Stimulated activated CD8-positive, alpha-beta memory T cell treated with anti-CD3 and anti-CD28 coated beads, Interleukin-7, amount 100 ng/mL, for 24 hours (primary cell): ENCODE measurements at regions not wholly inside any gene's neighbourhood (a gene's known extent, or its start where the extent isn't known, plus 50 kb on each side); places are given as distances from the start of the nearest gene placed in this dataset.

Experiments
- DNase-seq: peaks from one replicate; pipeline ENCODE4 v3.0.0-alpha.2; 2020; ENCODE audit warnings: low read depth

DNA sequence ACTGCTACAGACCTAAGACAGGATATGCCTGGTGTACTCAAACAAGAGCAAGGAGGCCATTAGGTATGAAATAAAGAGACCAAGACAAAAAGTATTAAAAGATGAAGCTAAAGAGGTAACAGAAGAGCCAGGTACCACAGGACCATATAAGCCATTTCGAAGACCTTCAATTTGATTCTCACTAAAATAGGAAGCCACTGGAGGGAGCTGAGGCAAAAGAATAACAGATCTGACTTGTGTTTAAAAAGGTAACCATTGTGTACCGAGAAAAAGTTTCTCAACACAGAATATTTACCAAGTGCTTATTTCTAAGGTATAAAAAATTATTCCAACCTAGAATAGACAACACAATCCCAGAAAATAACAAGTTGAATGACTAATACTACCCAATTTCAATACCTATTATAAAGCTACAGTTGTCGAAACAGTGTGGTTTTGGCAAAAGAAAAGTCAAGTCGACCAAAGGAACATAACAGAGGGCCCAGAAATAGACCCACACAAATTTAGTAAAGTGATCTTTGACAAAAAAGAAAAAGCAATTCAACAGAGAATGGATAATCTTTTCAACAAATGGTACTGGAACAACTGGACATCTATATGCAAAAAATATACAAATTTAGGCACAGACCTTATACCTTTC is 125.3 kb upstream of the DST start:
- DNase-seq = no peak

DNA sequence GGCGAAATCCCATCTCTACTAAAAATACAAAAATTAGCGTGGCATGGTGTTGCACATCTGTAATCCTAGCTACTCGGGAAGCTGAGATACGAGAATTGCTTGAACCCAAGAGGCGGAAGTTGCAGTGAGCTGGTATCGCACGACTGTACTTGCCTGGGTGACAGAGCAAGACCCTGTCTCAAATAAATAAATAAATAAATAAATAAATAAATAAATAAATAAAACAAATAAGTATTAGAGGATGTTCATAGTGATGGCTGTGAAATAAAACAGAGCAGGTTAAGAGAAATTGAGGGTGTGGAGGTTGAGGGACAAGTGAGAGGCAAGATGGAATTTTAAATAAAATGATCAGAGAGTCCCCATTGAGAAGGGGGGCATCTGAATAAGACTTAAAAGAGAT is 124.7 kb upstream of the DST start:
- DNase-seq = no peak

DNA sequence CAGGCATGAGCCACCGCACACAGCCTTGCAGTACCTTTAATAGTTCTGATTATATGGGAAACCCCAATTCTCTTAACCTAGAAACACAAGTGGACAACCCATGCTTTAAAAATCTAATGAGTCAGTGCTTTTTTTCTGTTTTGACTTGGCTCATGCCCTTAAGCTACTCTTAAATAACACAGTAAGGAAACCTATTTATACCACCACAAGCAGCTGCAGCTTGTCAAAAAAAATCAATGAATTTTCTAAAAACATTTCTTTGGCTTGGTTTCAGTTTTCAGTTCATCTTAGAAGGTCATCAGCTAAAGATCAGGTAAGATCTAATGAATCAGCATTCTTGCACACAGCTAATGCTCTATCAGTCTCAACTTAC is 124.1 kb upstream of the DST start:
- DNase-seq = no peak

DNA sequence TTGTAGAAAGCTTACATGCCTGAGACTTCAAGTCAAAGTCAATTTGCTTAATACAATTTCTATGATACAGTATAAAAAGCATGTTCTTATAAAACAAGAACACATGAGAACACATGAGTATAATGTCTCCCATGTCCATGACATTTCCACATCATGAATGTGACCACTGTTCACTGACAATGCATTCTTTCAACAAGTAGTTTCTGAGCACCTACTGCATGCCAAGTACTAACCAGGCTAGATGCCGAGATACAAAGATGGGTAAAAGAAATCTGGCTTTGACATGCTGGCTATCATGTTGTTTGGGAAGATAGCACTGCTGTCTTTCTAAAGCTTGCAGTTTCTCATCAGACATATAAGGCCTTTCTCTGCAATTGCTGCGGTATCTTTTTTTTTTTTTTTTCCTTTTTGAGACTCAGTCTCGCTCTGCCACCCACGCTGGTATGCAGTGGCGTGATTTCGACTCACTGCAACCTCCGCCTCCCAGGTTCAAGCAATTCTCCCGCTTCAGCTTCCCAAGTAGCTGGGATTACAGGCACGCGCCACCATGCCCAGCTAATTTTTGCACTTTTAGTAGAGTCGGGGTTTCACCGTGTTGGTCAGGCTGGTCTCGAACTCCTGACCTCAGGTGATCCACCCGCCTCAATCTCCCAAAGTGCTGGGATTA is 123.6 kb upstream of the DST start:
- no peak for DNase-seq

DNA sequence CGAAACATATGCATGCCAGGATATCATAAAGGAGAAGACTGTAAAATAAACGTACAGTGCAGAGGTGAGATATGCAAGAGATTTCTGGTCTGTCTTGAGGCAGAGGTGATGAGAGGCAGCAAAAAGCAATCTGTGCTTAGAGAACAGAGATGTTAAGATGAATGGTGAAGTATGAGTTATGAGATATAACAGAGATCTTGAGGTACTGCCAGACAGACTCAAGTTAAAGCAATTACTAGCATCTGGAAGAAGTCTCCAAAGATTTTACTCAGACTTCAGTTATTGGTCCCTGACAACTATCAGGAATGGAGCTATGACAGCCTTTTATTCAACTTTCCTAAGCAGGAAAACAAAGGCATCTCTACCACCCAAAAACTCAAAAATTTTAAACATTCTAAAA is 122.8 kb upstream of the DST start:
- no peak for DNase-seq

DNA sequence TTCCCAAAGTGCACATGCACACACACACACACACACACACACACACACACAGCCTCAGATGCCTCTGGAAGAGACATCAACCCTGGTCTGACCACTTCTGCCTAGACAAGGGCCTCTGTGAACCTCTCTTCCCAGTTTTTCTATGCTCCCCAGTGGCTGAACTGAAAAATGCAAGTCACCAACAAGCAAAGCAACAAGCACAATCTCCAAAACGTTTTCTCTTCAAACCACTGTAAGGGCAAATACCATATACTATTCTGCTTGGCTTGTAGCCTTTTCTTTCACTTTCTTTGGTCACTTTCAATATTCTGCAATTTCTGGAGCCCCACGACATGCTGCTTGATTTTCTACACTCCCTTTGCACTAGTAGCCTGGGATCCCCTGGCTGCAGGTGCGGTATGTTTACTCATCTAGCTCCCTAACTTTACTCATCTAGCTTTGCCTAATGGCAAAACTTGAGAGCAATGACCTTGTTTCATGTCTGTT is 121.4 kb upstream of the DST start:
- no peak for DNase-seq

DNA sequence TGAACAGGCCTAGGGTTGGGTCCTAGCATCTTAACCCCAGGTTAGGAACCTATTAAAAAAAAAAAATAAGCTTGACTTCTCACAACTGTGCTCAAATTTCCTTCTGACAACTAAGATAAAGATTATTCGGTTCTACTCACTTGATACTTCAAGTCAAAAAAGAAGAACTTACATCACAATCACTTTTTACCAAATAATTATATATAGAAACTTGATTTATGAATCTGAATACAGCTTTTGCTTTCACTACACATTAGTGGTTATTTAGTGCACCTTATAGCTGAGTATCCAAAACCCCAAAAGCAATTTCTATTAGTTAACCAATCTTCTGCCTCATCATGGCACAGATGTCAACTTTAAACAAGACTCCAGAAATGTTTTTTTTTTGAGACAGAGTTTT is 119.0 kb upstream of the DST start:
- no peak for DNase-seq

DNA sequence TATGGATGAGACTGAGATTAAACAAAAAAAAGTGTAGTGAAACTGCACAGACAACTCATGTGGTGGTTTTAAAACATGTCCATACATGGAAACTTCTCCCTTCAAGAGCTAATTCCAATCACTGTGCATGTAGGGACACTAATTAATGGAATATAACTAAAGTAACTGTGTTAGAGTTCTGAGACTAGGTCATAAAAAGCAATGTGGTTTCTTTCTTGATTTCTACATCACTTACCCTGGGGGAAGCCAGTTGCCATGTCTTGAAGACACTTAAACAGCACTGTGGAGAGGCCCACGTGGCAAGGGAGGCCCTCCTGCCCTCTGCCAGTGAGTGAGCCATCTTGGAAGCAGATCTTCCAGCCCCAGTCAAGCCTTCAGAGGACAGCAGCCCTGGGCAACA is 118.2 kb upstream of the DST start:
- DNase-seq = no peak

DNA sequence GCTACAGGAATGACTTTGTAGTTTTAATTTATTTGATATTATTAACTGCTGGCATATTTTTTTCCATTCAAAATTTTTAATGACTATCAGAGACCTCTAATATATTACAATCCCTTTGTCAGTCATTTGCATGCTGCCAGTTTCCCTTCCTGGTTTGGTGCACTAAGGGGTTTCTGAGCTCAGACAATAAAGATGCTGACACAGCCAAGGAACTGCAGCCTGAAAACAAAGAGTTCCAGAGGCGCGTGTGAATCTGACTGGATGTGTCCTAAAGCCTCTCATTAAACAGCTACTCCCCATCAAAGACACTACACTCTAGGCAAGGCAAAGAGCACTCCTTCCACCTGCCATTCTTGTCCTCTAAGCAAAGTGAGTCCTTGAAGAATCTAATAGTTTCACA is 116.8 kb upstream of the DST start:
- DNase-seq = no peak

DNA sequence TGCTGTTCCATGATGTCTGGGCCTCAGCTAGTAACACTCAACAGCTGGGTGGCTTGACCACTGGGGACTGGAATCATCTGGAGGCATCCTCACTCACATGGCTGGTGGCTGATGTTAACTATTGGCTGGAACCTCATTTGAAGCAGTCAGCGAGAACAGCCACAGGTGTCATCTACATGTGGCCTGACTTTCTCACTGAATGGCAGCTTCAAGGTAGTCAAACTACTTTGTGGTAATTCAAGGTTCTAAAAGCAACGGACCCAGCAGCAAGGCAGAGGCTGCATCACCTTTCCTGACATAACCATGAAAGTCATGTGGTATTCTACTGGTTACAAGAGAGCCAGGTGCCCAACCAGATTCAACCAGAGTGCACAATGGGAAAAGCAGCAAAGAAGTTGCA is 115.9 kb upstream of the DST start:
- no peak for DNase-seq

DNA sequence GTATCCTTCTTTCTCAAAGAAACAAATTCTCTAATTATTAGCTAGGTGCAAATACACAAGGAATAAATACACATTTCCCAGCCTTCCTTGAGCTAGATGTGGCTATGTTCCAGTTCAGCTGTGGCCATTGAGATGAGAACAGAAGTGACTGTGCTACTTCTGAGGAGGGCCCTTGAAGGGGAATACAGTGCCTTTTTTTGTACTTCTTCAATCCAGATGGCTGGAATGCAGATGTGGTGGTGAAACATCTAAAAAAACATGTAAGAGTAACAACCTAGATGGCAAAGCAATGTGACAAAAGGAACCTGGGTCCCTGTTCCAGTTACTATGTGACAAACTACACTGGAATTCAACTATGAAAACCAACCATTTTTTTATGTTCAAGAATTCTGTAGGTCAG is 115.4 kb upstream of the DST start:
- no peak for DNase-seq

DNA sequence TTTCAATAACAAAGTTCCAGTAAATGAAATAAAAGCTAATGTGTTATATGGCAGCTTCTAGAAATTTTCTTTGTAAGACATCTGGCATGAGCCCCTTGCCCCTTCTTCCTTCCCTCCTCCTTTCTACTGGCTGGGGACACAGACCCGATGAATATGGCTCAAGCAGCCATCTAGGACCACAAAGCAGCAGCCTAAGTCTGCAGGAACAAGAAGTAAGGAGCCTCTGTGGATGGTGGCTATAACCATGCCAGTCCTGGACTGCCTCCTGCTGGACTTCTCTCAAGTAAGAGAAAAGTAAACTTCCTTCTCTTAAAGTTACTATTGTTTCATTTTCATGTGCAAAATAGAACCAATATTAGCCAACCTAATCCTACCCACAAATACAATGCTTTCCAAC is 114.9 kb upstream of the DST start:
- no peak for DNase-seq

DNA sequence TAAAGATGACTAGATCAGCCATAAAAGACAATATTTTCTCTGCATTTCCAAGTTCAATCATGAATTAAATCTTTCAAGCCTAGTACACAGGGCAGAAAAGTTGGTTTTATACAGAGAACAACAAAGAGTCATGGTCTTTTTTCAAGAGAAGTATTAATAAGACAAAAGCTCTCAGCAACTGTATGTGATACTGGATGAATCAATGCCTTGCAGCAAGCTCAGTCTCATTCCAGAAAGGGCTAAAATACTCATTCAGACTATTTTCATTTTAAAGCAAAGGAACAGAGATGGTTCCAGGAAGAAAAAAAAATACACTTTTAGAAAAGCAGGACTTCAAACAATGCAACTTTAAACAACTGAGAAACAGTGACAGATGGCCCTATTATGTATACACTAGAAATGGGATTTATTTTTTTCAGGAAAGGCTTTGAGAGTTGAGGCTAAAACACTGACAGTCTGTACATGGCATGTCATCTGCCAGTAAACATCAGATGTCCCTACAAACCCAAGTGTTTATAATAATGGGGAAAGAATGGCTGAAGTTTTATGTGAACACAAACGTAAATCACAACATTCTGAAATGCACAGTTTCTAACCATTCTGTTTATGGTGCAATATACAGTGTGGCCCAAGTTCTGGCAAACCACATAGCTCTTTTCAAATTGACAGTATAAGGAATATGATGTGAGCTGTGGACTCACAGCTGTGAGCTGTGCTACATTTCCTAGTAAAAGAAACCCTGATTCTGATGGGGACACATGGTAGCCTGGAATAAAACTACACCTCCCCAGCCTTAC is 114.3 kb upstream of the DST start:
- DNase-seq = no peak

DNA sequence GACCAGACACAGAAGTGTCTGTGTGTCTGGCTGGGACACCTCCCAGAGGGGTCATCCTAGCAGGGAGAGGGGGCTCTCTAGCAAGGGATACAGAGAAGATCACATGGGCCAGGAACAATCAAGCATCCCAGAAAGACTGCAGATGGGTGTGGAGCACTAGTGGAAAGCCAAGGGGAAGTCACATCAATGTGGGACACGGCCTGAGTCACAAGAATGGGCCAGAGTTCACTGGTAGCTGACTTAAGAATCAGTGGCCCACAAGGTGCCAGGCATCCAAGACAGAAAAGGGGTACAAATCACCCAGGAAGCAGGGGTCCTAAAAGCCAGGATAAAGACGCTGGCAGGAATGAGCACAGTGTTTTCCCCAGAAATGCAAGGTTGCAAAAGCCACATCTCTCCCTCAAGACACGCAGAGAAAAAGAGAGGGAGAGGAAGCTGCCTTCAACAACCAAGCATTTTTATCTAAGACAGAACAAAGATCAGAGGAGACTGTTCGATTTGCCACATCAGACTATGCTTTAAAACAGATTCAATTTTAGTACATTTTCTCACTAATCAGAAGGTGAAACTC is 113.6 kb upstream of the DST start:
- DNase-seq = no peak

DNA sequence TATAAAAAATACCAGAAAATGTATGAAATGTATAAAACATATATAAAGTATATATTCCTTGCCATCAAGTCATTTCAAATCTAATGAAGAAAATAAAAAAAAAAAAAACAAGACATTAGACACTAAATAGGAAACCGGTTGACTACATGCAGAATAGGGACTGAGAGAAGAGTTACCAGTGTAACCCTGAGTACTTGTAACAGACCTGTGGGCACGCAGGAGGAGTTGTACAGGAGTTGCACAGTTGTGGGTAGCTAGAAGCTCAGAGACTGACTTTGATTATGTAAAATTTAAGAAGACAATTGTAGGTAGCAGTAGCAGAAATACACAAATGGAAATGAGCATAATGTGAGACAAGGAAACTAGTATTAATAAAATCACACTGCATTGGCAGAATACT is 112.4 kb upstream of the DST start:
- no peak for DNase-seq

DNA sequence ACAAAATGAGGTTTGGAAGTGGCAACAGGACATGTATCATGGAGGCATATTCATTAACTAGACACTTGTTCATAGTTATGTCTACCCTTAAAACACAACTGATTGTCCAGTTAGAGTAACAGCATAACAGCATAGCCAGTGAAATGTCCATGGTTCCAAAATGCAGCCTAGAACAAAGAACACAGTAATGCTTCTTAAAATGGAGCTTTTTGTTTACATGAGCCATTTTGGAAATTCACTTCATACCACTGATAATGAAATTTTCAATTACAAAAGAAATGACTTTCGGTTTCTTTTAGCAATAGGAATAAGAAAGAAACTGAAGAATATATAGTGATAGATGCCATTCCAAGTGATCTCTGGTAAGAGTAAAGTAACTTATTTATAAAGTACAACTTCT is 111.1 kb upstream of the DST start:
- DNase-seq = no peak

DNA sequence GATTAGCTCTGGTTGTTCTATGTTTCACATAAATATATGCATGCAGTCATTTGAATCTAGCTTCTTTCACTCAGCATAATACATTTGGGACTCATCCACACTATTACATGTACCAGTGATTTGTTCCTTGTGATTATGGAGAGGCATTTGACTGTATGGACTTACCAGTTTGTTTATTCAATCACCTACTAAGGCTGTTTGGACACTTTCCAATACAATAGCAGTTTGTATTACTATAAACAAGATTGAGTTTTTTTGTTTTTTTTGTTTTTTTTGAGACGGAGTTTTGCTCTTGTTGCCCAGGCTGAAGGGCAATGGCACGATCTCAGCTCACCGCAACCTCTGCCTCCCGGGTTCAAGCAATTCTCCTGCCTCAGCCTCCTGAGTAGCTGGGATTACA is 109.8 kb upstream of the DST start:
- no peak for DNase-seq

DNA sequence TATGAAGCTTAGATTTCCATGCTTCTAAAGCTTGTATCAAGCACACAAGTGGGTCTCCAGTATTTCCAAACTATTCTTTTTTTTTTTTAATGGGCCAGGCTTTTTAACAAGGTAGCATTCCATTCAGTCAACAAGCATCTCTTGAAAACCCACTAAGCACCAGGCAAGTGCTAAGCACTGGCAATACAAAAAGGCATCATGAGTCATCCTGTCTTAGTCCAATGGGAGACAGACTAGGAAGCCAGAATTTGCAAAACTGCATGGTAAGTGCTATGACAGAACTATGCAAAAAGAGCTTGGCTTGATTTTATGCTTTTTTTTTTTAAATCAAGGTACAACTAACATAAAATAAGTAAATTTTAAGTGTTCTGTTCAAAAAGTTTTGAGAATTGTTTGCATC is 109.3 kb upstream of the DST start:
- DNase-seq = no peak

DNA sequence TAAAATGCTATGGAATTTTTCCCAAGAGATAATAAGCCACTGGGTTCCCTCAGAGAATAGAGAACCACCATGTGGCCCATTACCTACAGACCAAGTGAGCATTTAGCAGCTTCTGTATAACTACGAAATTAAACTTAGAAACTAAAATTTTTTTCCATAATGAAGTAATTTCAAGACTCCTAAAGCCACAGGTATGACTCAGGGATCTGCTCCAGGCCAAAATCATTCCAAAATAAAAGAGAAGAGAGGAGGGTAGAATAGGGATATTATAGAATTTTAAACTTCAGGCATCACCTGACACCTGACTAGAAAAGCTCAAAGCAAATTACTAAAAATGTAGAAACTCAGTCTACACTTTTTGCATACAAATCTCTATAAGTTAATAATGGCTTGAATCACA is 108.9 kb upstream of the DST start:
- no peak for DNase-seq

DNA sequence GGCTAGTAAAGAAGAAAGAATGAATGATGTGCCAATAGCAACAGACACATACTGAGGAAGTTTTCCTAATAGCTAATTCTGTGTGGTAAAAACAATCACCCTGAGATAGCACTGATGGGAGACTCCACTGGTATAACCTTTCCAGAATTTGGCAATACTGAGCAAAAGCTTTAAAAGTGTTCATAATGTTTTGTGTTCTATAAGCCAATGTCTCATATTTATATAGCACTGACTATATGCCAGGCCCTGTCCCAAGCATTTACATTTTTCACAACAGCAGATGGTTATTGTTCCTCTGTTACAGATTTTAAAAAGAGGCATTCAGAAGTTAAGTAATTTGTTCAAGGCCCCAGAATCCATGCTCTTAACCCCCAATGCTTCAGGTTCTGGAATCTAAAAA is 108.0 kb upstream of the DST start:
- DNase-seq = no peak

DNA sequence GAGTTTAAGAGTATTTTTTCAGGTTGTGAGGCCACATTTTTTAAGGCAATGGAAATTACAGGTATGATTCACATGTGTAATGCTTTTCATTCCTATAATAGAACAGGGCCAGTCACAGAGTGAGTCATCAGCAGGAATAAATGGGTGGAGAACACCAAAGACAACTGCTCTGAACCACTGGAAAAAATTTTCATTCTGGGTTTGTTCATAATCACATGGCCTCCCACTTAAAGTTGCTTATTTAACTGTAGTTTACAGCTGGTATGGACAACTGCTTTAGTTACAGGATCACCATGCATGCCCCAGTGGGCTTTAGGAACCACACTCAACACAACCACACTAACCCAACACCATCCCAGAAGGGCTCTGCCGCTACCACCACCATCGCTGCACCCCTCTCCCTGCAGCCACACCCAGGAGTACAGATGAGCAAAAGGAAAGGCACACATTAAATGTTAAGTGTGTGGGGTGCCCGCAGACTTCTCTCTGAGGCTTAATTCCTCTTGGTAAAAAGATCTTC is 107.0 kb upstream of the DST start:
- no peak for DNase-seq

DNA sequence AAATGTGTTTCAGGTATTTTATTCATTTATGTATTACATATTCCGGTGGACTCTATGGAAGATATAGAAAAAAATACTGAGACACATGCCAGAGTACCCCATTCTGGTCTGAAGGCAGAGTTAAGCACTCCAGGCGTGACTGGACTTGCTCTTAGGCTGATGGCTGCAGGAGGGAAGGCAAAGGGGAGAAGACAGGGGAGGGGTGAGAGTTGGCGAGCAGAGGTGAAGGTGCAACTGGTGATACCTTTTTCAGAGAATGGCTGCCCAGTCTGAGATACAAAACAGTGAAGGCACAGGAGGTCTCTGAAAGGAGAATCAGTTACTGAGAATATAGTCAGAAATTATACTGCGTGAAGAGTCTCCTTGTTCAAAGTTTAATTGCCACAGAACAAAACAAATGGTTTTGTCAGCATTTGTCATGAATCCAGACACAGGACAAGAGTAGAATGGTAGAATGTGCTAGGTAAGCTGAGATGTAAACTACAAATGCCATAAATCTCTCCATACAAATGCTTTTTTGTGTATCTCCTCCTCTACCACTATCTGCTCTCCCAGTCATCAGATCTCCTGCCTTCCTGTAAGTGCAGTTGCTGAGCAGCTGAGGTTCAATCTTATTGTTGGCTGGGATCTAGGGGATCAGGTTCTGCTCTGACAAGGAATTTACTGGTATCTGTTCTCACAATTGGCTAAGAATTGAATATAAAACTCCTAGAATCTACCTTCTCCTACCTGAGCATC is 104.2 kb upstream of the DST start:
- no peak for DNase-seq
